ENCODE measurements at regions not wholly inside any gene's neighbourhood (a gene's known extent, or its start where the extent isn't known, plus 50 kb on each side); places are given as distances from the start of the nearest gene placed in this dataset.

GRCh38 chr16:74190292-74190691 is 106.3 kb upstream of the PSMD7 start:
- Histone ChIP-seq H2BK12ac (ENCODE audit: low read depth, low read length) (no peak overlapping the region), H3K36me3 (ENCODE audit: control insufficient read depth in 2 of 4, insufficient read depth in 4 of 4, low read length in 3 of 4) (no peaks in the 10 kb centered on the region), H3K9ac (replicated peaks in 1 of 4; ENCODE audit: extremely low read depth in 1 of 4, low read depth in 3 of 4, low read length in 3 of 4) (no peak overlapping the region), H2BK20ac (ENCODE audit: low read length) (no peak overlapping the region), H3K27ac (ENCODE audit: low read depth, low read length) (no peak overlapping the region), H3K4me1 (replicated peaks in 1 of 4; ENCODE audit: control insufficient read depth in 3 of 4, insufficient read depth in 4 of 4, low read length in 3 of 4) (no peaks in the 10 kb centered on the region), H3K27me3 (replicated peaks in 1 of 4; ENCODE audit: control insufficient read depth in 3 of 4, extremely low read depth in 1 of 4, insufficient read depth in 3 of 4, low read length in 3 of 4) (no peaks in the 10 kb centered on the region), H4K5ac (ENCODE audit: insufficient read length, low read depth, low read length) (no peak overlapping the region), H2BK5ac (ENCODE audit: low read depth, low read length) (no peak overlapping the region), H2BK120ac (replicated peaks; ENCODE audit: low read depth, low read length) (no peak overlapping the region), H3K79me2 (ENCODE audit: control insufficient read depth in 1 of 2, insufficient read depth in 2 of 2, low read length in 2 of 2) (no peaks in the 10 kb centered on the region), H4K8ac (ENCODE audit: extremely low read depth, insufficient read depth, low read length) (no peak overlapping the region), H3K23ac (ENCODE audit: insufficient read length) (no peak overlapping the region), H3K9me3 (ENCODE audit: insufficient read depth in 2 of 2, low read depth in 1 of 2, low read length in 1 of 2) (no peaks in the 10 kb centered on the region), H2AK5ac (ENCODE audit: low read depth, low read length) (no peak overlapping the region), H3K4ac (replicated peaks; ENCODE audit: insufficient read length, low read depth, low read length) (no peak overlapping the region), H3K56ac (replicated peaks; ENCODE audit: insufficient read length, low read depth, low read length) (no peak overlapping the region), H3K18ac (ENCODE audit: extremely low read depth, low read length) (no peak overlapping the region), H3K79me1 (ENCODE audit: low read depth, low read length) (no peaks in the 10 kb centered on the region), H3K23me2 (ENCODE audit: low read depth, low read length) (no peaks in the 10 kb centered on the region), H3K14ac (ENCODE audit: insufficient read length) (no peak overlapping the region), H3K4me3 (ENCODE audit: extremely low read depth in 1 of 4, insufficient read depth in 2 of 4, low read depth in 3 of 4, low read length in 4 of 4) (no peak overlapping the region), H2AFZ (ENCODE audit: low read length) (no peak overlapping the region), H3K4me2 (ENCODE audit: insufficient read depth in 1 of 2, low read depth in 2 of 2, low read length in 2 of 2) (no peak overlapping the region), H2BK15ac (ENCODE audit: low read length) (no peak overlapping the region), H4K20me1 (replicated peaks in 1 of 2; ENCODE audit: control insufficient read depth in 1 of 2, insufficient read depth in 2 of 2, low read length in 2 of 2) (no peaks in the 10 kb centered on the region), H4K91ac (replicated peaks; ENCODE audit: insufficient read length, low read length) (no peak overlapping the region)
- POLR2A ChIA-PET (ENCODE audit: partially characterized antibody), result no interaction called here
- CTCF ChIA-PET (ENCODE audit: partially characterized antibody), result interaction anchor here (0.5 kb wide), 1 partner anchor 9 kb away, joined by 3 read pairs; no protein-coding TSS in a partner anchor
- FAIRE-seq (no peak), DNase-seq (ENCODE audit: low read depth in 1 of 2, low spot score in 2 of 2) (no peak)
- TF ChIP-seq RNF2 (IDR thresholded peaks at IDR 0.05; ENCODE audit: borderline replicate concordance, low read depth, low read length, missing control alignments, poor library complexity, severe bottlenecking), result no peak
- no peak for TF ChIP-seq CEBPB (IDR thresholded peaks at IDR 0.05; ENCODE audit: low read depth, low read length)
- TF ChIP-seq JUN (IDR thresholded peaks at IDR 0.05; ENCODE audit: low read depth, low read length), result no peak
- TF ChIP-seq RFX5 (IDR thresholded peaks at IDR 0.05; ENCODE audit: borderline replicate concordance, low read depth, low read length), result no peak
- TF ChIP-seq HDAC6 (IDR thresholded peaks at IDR 0.05; ENCODE audit: low read depth, low read length), result no peak
- no peak for TF ChIP-seq POLR2A (IDR thresholded peaks at IDR 0.05; ENCODE audit: control extremely low read depth in 1 of 2, low read depth in 2 of 2, low read length in 2 of 2)
- no peak for TF ChIP-seq ASH2L (IDR thresholded peaks at IDR 0.05; ENCODE audit: low read length)
- TF ChIP-seq ATF2 (IDR thresholded peaks at IDR 0.05; ENCODE audit: low read length), result no peak

Data from H1 (cell line).